ENCODE measurements at regions not wholly inside any gene's neighbourhood (a gene's known extent, or its start where the extent isn't known, plus 50 kb on each side); places are given as distances from the start of the nearest gene placed in this dataset.
"Not testable (repeated sequence)": the region's sequence is repeated elsewhere in the genome, so short reads cannot be mapped to it uniquely, and the experiment has no call there.

- no peak for DNase-seq
These were observed 88.8 kb upstream of the GSE1 start for GRCh38 chr16:85524365-85524629.

DNA sequence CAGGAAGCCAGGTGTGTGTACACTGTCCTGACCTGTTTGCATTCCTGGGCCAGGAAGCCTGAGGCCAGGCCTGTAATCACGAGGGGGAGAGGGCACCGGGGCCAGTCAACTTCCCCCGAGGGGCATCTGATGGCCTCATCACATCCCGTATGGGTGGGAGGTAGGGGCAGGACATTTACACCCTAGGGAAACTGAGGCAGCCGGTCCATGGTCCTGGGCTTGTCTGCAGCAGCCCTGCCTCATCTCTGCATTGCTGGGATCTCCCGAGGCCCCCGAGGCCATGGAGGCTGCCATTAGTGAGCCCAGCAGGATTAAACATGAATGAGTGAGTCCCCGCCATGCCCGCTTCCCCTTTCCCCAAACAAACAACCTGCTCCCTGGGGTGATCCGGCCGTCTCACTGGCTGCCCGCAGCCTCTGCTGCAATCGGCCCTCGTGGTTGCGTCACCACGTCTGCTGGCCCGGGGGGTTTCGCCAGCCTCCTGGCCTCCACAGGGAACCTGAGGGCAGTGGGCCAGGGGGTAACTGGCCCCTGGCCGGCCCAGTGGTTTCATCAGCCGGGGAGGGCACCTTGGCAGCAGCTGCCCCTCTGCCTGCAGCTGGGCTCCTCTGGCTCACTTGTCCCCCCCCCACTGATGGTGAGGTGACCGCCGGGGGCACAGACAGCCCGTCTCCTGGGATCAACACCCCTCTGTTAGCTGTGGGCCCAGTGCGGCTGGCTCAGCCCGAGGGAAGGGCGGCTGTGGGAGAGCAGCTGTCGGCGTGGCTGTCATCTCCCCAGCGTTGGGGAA, 88.3 kb upstream of the GSE1 start:
- DNase-seq, result peak; percentile 1

GRCh38 chr16:85525420-85526184, 87.5 kb upstream of the GSE1 start:
- peak; percentile 3 for DNase-seq

DNA sequence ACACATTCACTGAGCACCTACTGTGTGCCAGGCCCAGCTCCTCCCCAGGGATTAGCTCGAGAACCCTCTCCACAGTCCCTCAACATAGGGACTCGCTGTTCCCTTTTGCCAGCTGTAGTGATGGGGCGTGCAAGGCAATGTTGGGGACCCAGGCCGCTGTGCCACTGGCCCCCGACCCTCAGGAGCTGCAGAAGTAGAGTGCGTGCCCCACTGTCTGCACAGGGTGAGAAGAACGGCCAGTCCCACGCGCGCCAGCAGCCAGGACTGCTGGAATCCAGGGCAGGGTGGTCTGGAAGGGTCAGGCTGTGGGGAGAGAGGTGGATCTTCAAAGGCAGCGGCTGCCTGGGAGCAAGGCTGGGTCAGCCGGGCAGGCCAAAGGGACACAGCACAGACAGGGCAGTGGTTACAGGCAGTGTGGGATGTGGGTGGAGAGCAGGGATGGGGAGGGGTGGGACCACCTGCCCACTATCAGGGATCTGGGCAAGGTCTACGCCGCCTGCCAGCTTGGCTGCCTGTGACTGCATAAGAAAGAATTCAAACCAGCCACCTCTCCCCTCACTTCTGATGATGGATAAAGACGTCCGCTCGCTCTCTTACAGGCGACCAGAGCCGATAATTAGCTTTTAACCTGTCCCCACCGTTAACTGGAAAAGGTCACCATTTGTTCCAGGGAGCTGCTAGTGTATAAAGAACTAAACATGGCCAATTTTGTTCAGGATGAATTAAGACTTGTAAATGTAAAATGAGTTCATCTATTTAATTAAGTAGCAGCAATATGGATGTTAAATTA, 86.7 kb upstream of the GSE1 start:
- no peak for DNase-seq

DNA sequence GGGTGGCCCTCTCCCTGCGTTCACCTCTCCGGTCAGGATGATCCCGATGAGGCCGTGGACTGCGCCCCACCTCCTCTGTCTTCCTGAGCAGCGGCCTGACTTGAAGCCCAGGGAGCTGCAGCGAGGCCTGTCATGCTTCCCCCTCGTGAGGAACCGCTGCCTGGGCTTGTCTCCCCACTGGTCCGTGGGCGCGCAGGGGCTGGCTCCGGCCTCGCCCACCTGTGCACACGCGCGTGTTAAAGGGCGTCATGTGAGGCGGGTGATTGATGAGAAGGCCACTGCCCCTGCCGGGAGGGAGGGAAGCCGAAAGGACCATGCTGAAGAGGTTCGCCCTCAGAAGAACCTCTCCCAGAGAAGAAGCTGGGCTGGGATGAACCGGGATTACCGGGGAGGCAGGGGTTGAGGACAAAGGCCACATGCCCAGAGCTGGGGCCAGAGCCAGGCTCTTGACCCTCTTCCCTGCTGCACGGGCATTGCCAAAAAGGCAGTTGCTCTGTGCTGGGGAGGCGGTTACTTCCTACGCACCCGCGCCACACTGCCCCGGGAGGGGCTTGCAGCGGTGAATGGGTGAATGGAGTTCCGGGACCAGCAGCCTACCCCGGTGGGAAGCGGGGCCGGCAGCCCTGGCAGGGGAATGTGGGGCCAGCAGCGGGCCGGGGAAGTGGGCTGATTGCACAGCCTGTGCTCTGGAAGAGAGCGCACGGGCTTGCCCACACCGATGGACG, 85.9 kb upstream of the GSE1 start:
- no peak for DNase-seq

DNA sequence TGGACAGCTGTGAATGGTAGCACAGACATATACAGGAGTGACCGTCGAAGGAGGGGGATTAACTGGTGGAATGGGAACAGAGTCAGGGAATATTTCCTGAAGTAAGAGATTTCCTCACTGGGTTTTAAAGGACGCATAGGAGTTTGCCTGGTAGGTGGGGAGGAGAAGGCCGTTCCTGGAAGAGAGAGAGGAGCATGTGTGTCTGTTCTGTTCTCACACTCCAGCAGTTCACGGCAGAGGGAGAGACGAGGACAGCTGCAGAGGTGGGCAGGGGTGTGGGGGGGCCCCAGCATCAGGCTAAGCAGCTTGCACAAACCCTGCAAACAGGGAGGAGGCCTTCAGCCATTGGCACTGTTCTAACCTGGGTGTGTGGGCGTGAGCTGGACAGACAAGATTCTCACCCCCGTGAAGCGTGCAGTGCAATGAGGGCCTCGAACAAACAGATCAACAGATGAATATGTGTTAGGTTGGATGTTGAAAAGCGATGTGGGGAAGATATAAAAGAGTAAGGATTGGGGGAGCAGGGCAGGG, 85.3 kb upstream of the GSE1 start:
- DNase-seq, result no peak

DNA sequence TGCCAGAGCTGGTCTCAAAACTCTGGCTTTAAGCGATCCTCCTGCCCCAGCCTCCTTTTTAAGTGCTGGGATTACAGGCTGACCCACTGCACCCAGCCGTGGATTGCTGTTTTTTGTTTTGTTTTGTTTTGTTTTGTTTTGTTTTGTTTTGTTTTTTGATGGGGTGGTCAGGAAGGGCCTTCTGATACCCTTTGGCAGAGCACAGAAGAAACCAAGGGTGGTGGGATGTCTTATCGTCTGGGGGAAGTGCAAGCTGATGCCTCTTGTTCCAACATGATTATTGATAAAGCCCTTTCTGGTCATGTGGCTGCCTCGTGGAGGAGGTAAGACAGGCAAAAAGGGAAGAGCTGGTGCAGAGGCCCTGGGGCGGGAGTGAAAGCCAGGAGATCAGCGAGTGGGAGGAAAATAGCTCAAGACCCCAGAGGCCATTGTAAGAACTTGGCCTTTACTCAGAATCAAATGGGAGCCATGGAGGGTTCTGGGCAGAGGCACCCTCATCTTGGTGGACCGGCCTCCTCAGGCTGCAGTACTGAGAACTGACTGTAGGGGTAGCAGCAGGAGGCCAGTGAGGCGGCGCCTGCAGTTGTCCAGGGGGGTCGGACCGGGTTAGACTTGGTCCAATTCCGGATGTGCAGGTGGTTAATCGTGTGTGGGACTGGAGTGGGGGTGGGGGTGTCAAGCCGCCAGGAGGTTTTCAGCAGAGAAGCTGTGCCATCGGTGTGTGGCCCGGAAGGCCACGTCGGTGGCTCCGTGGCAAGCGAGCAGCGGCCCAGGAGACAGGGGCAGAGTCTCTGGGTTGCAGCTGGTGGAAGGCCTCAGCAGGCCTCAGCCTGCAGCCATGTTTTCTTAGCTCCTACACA, 84.4 kb upstream of the GSE1 start:
- DNase-seq, result peak; percentile 73

DNA sequence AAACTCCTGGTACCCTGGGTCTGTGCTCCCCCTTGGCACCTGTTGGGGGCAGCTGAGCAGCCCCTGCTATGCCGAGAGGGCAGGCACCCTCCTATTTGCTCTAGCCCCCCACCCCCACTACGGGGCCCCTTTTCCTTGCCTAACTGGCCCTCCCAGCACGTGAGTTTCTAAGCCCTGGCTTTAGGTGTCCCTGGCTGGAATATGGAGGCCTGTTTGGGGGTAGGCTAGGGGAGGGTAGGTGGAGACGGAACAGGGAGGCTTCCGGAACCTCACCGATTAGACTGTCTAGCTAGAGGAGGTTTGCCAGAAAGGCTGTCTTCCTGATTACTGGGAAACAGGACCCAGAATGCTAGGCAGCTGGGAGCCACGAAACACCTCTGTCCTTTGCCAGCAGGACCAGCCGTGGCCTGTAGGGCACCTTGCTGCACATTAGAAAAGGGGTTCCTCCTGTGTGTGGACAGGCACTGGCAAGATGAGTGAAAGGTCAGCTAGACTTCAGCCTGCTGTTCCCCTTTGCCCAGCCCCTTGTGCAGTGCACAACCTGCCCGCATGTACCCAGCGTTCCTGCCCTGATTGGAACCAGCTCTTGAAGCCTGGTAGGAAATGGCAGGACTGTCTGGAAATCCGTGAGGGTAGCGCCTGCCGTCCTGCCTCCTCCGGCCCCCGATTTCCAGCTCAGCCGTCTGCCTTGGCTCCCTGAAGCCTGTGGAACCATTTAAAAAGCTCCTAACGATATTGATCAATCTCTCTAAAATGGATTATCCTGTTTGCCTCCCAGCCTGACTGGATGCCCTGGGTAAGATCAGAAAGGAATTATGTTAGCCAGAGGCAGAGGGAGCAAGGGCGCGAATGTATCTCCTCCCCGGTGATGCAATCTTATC, 83.4 kb upstream of the GSE1 start:
- DNase-seq, result no peak

GRCh38 chr16:85530370-85530739, 82.8 kb upstream of the GSE1 start:
- DNase-seq, result no peak

DNA sequence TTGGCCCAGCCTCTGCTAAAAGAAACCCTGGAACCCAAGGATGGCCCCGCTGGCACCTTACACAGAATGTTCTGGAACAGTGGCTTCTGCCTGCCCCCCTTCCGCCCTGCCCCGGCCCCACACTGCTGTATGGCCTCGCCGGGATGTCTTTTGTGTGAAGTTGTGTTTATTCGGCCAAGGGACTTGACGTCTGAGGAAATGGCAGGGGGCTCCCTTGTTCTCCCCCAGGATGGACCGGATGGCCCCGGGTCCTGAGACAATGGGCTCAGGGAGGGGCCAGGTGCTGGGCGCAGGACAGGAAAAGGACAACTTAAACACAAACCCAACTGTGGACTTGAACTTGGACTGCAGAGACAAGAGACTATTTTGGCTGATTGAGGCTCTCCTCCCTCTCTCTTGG, 81.6 kb upstream of the GSE1 start:
- no peak for DNase-seq

- no peak for DNase-seq
These were observed 81.0 kb upstream of the GSE1 start for GRCh38 chr16:85532147-85532546.

DNA sequence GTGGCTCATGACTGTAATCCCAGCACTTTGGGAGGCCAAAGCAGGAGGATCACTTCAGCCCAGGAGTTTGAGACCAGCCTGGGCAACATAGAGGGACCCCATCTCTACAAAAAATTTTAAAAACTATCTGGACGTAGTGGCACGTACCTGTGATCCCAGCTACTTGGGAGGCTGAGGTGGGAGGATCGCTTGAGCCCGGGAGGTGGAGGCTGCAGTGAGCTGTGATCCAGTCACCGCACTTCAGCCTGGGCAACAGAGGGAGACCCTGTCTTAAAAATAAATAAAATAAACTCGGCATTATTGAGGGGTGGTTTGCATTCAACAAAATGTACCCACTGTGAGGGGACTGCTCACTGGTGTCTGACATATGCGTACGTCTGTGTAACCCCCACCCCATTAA, 79.5 kb upstream of the GSE1 start:
- DNase-seq, result not testable (repeated sequence)

DNA sequence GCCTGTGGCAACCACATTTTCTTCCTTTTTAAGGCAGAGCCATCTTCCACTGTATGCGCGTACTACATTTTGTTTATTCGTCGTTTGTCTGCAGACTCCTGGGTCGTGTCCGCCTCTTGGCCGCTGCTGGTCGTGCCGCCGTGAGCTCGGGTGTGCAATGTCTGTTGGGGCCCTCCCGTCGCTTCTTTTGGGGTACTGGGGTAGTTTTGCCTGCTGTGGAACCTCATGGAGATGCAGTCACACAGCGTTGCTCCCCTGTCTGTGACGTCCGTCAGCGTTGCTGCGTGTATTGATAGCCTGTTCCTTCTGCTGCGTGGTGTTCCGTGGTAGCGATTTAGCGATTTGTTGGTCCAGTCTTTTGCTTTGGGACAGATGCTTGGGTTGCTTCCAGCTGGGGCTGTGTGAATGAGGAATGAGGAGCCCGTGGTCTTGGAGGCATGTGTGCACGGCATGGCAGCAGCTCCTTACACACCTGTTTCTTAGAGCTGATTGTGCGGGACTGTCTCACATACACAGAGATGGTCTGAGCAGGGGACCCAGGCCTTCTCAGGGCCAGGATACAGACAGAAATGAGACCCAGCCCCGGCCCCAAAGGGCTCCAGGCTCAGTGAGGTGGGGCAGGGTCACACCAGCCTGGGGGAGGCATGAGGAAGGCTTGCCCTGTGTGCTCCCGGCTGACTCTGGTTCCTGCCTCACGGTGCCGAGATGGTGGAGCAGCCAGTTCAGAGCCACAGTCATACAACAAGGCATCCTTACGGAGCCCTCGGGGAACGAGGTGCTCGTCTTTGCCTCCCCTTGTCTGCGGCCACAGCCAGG, 78.4 kb upstream of the GSE1 start:
- DNase-seq, result no peak

- peak; percentile 98 for DNase-seq
These were observed 77.6 kb upstream of the GSE1 start for GRCh38 chr16:85535352-85536072.

DNA sequence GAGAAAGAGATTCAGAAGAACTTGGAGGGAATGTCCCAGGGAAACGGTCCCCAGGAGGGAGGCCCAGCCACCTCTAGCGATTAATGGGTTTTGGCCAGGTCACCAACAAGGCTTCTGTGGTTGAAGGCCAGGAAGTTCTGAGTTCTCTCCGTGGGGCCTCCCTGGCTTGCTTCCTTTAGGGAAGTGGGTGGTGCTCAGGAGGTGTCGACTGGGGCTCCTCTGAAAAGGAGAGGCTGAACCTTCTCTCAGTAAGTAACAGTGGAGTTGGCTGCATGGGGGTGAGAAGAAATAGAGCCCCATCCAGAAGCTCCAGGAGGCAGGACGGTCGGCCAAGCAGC, 77.1 kb upstream of the GSE1 start:
- DNase-seq, result peak; percentile 79

GRCh38 chr16:85536411-85537330, 76.5 kb upstream of the GSE1 start:
- no peak for DNase-seq

DNA sequence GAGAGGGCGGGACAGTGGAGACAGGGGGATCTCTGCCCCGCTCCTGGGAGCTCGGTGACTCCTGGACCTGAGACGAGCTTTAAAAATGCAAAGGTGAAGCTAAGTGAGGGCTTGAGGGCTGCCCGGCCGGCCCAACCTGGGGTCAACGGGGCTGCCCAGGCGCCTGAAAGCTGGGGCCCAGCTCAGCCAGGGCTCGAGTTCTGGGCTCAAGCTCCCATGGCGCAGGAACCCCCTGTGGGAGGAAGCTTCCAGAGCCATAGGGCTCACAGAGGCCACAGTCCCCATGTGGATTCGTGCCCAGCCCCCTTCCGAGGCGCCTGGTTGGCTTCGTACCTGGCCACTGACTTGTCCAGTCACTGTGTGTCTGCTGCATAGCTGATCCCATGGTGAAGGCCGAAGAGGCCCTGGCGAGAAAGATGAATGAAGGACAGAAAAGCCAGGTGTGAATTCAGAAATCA, 75.8 kb upstream of the GSE1 start:
- DNase-seq, result no peak

- no peak for DNase-seq
These were observed 75.2 kb upstream of the GSE1 start for GRCh38 chr16:85537795-85538401.
